ENCODE measurements at regions not wholly inside any gene's neighbourhood (a gene's known extent, or its start where the extent isn't known, plus 50 kb on each side); places are given as distances from the start of the nearest gene placed in this dataset.
"Not testable (repeated sequence)": the region's sequence is repeated elsewhere in the genome, so short reads cannot be mapped to it uniquely, and the experiment has no call there.

DNA sequence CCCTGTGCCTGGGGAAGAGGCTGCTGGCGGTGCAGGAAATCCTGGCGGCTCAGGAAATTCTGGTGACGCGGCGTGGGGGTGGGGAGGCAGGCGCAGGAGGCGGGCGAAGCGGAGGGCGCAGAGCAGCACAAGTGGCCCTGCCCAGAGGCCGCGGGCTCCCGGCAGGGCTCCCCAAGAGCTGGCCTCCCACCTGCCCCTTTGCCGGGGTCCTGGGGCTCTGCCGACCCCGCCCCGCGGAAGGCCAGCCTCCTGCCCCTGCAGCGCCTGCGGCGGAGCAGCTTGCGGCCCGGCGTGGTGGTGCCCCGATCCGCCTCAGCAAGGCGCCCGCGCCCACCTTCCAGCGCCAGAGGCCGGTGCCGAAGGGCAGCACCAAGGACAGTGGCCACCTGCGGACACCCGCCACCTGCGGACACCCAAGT lies 100.2 kb upstream of the OR4C13 start:
- no peaks in the 10 kb centered on the region for H3F3A ChIP-seq (replicated peaks; ENCODE audit: insufficient read depth)
- ChIA-PET POLR2A (no interaction called here), CTCF (no interaction called here)
- no peak overlapping the region for H2AFZ ChIP-seq (ENCODE audit: low read depth)
- H3K9me2 ChIP-seq, result no peaks in the 10 kb centered on the region
- H3K9me3 ChIP-seq, result no peaks in the 10 kb centered on the region
- no peaks in the 10 kb centered on the region for H3K36me3 ChIP-seq (replicated peaks in 1 of 2; ENCODE audit: control insufficient read depth in 1 of 2, insufficient read depth in 2 of 2, low read length in 1 of 2)
- H3K9ac ChIP-seq, result no peak overlapping the region
- H3K79me2 ChIP-seq (ENCODE audit: insufficient read depth), result no peaks in the 10 kb centered on the region
- no peak for DNase-seq
- no peak overlapping the region for H3K4me2 ChIP-seq
- no peak overlapping the region for H3K27ac ChIP-seq (ENCODE audit: low read depth in 2 of 2, low read length in 1 of 2)
- TF ChIP-seq, protein P1, sequence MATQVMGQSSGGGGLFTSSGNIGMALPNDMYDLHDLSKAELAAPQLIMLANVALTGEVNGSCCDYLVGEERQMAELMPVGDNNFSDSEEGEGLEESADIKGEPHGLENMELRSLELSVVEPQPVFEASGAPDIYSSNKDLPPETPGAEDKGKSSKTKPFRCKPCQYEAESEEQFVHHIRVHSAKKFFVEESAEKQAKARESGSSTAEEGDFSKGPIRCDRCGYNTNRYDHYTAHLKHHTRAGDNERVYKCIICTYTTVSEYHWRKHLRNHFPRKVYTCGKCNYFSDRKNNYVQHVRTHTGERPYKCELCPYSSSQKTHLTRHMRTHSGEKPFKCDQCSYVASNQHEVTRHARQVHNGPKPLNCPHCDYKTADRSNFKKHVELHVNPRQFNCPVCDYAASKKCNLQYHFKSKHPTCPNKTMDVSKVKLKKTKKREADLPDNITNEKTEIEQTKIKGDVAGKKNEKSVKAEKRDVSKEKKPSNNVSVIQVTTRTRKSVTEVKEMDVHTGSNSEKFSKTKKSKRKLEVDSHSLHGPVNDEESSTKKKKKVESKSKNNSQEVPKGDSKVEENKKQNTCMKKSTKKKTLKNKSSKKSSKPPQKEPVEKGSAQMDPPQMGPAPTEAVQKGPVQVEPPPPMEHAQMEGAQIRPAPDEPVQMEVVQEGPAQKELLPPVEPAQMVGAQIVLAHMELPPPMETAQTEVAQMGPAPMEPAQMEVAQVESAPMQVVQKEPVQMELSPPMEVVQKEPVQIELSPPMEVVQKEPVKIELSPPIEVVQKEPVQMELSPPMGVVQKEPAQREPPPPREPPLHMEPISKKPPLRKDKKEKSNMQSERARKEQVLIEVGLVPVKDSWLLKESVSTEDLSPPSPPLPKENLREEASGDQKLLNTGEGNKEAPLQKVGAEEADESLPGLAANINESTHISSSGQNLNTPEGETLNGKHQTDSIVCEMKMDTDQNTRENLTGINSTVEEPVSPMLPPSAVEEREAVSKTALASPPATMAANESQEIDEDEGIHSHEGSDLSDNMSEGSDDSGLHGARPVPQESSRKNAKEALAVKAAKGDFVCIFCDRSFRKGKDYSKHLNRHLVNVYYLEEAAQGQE (IDR thresholded peaks at IDR 0.05; ENCODE audit: low read depth, low read length), result peak; percentile 75; the same call in 1 of the 2 replicates
- TF ChIP-seq, protein P2, sequence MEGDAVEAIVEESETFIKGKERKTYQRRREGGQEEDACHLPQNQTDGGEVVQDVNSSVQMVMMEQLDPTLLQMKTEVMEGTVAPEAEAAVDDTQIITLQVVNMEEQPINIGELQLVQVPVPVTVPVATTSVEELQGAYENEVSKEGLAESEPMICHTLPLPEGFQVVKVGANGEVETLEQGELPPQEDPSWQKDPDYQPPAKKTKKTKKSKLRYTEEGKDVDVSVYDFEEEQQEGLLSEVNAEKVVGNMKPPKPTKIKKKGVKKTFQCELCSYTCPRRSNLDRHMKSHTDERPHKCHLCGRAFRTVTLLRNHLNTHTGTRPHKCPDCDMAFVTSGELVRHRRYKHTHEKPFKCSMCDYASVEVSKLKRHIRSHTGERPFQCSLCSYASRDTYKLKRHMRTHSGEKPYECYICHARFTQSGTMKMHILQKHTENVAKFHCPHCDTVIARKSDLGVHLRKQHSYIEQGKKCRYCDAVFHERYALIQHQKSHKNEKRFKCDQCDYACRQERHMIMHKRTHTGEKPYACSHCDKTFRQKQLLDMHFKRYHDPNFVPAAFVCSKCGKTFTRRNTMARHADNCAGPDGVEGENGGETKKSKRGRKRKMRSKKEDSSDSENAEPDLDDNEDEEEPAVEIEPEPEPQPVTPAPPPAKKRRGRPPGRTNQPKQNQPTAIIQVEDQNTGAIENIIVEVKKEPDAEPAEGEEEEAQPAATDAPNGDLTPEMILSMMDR (IDR thresholded peaks at IDR 0.05), result no peak
- no peak for TF ChIP-seq SMC3 (IDR thresholded peaks at IDR 0.05; ENCODE audit: low read depth, low read length)
- H3K4me1 ChIP-seq (ENCODE audit: control insufficient read depth in 1 of 2, insufficient read depth in 2 of 2, low read depth in 1 of 2, low read length in 1 of 2), result no peaks in the 10 kb centered on the region
- 19% methylated on average over 9 of the region's 35 CpGs for WGBS (ENCODE audit: low lambda C conversion rate)
- H3K4me3 ChIP-seq (ENCODE audit: low read depth in 2 of 2, low read length in 1 of 2), result no peak overlapping the region
- H4K20me1 ChIP-seq (ENCODE audit: insufficient read depth), result no peaks in the 10 kb centered on the region
- peaks cover 6% of the 10 kb centered on the region; the same call in 1 of the 2 replicates for H3K27me3 ChIP-seq (ENCODE audit: insufficient read depth)

DNA sequence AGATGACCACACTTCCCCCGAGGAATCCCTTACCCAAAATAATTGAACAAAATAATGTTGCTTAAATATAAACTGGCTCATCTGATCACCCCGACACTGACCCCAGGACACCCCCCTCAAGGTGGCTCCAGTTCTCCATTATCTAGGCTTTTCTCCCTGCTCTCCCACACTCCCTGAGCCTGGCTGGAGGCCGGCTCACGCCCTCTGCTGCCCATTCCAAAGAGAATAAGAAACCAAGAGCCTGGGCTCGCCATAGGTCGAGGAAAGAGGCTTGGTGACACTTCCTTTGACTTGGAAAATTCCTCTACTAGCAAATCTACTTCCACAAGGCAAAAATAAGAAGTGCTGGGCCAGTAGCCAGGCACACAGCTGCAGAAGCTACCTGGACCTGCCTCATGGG lies 63.3 kb upstream of the OR4C13 start:
- H3K36me3 ChIP-seq (replicated peaks in 1 of 2; ENCODE audit: control insufficient read depth in 1 of 2, insufficient read depth in 2 of 2, low read length in 1 of 2); H4K20me1 ChIP-seq (ENCODE audit: insufficient read depth); CTCF ChIA-PET; H3K27me3 ChIP-seq (ENCODE audit: insufficient read depth); H3K79me2 ChIP-seq (ENCODE audit: insufficient read depth); H3K4me1 ChIP-seq (ENCODE audit: control insufficient read depth in 1 of 2, insufficient read depth in 2 of 2, low read depth in 1 of 2, low read length in 1 of 2); H3K9ac ChIP-seq; H3F3A ChIP-seq (replicated peaks; ENCODE audit: insufficient read depth); POLR2A ChIA-PET; H3K4me2 ChIP-seq; DNase-seq; H3K27ac ChIP-seq (ENCODE audit: low read depth in 2 of 2, low read length in 1 of 2); H3K9me3 ChIP-seq; H3K9me2 ChIP-seq; H2AFZ ChIP-seq (ENCODE audit: low read depth); H3K4me3 ChIP-seq (ENCODE audit: low read depth in 2 of 2, low read length in 1 of 2): not testable (repeated sequence)
- 0% methylated on average over 5 of the region's 6 CpGs for WGBS (ENCODE audit: low lambda C conversion rate)

DNA sequence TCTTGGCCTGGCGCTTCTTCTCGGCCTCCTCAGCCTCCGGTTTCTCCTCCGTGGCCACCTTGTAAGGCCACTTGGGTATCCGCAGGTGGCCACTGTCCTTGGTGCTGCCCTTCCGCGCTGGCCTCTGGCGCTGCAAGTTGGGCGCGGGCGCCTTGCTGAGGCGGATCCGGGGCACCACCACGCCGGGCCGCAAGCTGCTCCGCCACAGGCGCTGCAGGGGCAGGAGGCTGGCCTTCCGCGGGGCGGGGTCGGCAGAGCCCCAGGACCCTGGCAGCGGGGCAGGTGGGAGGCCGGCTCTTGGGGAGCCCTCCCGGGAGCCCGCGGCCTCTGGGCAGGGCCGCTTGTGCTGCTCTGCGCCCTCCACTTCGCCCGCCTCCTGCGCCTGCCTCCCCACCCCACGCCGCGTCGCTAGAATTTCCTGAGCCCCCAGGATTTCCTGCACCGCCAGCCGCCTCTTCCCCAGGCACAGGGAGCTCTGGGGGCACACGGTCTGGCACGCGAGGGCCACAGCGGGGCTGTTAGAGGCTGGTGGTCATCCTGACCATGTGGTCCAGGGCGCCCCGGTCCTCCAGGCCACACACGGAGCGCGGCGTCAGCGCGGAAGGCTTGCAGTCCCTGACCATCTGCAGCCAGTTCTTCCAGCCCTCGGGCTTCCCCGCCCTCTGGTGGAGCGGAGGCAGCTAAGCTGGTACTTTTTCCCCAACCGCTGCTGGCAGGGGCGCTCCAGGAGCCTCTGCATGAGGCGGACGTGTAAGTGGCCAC lies 60.1 kb upstream of the OR4C13 start:
- H3K4me2 ChIP-seq; H2AFZ ChIP-seq (ENCODE audit: low read depth); H3K36me3 ChIP-seq (replicated peaks in 1 of 2; ENCODE audit: control insufficient read depth in 1 of 2, insufficient read depth in 2 of 2, low read length in 1 of 2); H3K9me3 ChIP-seq; POLR2A ChIA-PET; H3K9me2 ChIP-seq; H3F3A ChIP-seq (replicated peaks; ENCODE audit: insufficient read depth); H3K9ac ChIP-seq; H3K27me3 ChIP-seq (ENCODE audit: insufficient read depth); CTCF ChIA-PET; H3K4me3 ChIP-seq (ENCODE audit: low read depth in 2 of 2, low read length in 1 of 2); H3K79me2 ChIP-seq (ENCODE audit: insufficient read depth); H3K27ac ChIP-seq (ENCODE audit: low read depth in 2 of 2, low read length in 1 of 2); H4K20me1 ChIP-seq (ENCODE audit: insufficient read depth); H3K4me1 ChIP-seq (ENCODE audit: control insufficient read depth in 1 of 2, insufficient read depth in 2 of 2, low read depth in 1 of 2, low read length in 1 of 2): not testable (repeated sequence)
- WGBS (ENCODE audit: low lambda C conversion rate), result 27% methylated on average over 9 of the region's 57 CpGs
- peak; percentile 10 for DNase-seq

DNA sequence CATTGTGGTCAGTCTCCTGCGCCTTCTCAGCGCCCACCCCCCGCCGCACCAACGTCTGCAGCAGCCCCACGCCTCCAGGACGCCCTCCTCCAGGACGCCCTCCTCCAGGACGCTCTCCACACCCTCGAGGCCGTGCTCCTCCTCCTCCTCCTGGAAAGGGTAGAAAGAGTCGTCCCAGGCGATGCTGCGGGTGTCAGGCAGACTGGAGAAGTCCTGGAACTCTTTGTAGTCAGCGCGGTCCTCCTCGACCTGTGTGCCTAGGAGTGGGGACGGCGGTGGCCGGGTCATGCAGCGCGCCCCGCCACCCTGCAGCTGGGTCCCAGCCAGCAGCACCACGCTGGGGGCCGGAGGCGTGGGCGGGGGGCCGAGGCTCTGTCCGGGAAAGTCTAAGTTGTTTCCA lies 58.7 kb upstream of the OR4C13 start:
- CTCF ChIA-PET; H3K27me3 ChIP-seq (ENCODE audit: insufficient read depth); H2AFZ ChIP-seq (ENCODE audit: low read depth); H3K9me2 ChIP-seq; H3K79me2 ChIP-seq (ENCODE audit: insufficient read depth); DNase-seq; H3F3A ChIP-seq (replicated peaks; ENCODE audit: insufficient read depth); H3K4me2 ChIP-seq; H3K27ac ChIP-seq (ENCODE audit: low read depth in 2 of 2, low read length in 1 of 2); H3K36me3 ChIP-seq (replicated peaks in 1 of 2; ENCODE audit: control insufficient read depth in 1 of 2, insufficient read depth in 2 of 2, low read length in 1 of 2); H3K4me3 ChIP-seq (ENCODE audit: low read depth in 2 of 2, low read length in 1 of 2); POLR2A ChIA-PET; H3K9ac ChIP-seq; H3K9me3 ChIP-seq; H4K20me1 ChIP-seq (ENCODE audit: insufficient read depth); H3K4me1 ChIP-seq (ENCODE audit: control insufficient read depth in 1 of 2, insufficient read depth in 2 of 2, low read depth in 1 of 2, low read length in 1 of 2): not testable (repeated sequence)
- whole genome bisulfite sequencing (ENCODE audit: low lambda C conversion rate), result 17% methylated on average over 9 of the region's 29 CpGs

All from SK-N-SH (cell line).